ENCODE measurements at regions not wholly inside any gene's neighbourhood (a gene's known extent, or its start where the extent isn't known, plus 50 kb on each side); places are given as distances from the start of the nearest gene placed in this dataset.

DNA sequence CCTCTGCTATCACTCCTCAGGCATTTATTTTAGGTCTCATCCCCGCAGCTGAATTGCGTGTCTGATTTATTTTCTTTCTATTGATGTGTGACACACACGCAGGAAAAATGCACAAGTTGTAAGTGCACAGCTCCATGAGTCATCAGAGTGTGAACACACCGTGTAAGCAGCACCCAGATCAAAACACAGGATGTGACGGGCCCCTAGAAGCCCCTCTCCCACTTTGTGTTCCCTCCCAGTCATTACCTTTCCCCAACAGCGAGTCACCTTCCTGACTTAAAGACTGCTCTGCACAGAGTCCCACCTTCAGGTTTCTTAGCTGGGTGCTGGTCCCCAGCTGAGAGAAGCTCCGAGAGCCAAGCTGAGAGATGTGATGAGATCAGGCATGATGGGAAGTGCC is 436.7 kb downstream of the MID1IP1 start:
- TF ChIP-seq, protein P1, sequence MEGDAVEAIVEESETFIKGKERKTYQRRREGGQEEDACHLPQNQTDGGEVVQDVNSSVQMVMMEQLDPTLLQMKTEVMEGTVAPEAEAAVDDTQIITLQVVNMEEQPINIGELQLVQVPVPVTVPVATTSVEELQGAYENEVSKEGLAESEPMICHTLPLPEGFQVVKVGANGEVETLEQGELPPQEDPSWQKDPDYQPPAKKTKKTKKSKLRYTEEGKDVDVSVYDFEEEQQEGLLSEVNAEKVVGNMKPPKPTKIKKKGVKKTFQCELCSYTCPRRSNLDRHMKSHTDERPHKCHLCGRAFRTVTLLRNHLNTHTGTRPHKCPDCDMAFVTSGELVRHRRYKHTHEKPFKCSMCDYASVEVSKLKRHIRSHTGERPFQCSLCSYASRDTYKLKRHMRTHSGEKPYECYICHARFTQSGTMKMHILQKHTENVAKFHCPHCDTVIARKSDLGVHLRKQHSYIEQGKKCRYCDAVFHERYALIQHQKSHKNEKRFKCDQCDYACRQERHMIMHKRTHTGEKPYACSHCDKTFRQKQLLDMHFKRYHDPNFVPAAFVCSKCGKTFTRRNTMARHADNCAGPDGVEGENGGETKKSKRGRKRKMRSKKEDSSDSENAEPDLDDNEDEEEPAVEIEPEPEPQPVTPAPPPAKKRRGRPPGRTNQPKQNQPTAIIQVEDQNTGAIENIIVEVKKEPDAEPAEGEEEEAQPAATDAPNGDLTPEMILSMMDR (IDR thresholded peaks at IDR 0.05; ENCODE audit: insufficient read depth, low read length, poor library complexity, severe bottlenecking) = no peak
- no peak for TF ChIP-seq EZH2phosphoT487 (conservative IDR thresholded peaks at IDR 0.05; ENCODE audit: low read length)
